Epidermal melanocyte (primary cell): ENCODE measurements at regions not wholly inside any gene's neighbourhood (a gene's known extent, or its start where the extent isn't known, plus 50 kb on each side); places are given as distances from the start of the nearest gene placed in this dataset.
A peak's percentile ranks its signal among the peaks of the same experiment; 100 is the strongest.
"Not testable (repeated sequence)": the region's sequence is repeated elsewhere in the genome, so short reads cannot be mapped to it uniquely, and the experiment has no call there.

Source experiments
- DNase-seq: peaks from one replicate; pipeline ENCODE4 v3.0.0; 2011; ENCODE audit warnings: low spot score; ENCODE audit not compliant: insufficient read length

DNA sequence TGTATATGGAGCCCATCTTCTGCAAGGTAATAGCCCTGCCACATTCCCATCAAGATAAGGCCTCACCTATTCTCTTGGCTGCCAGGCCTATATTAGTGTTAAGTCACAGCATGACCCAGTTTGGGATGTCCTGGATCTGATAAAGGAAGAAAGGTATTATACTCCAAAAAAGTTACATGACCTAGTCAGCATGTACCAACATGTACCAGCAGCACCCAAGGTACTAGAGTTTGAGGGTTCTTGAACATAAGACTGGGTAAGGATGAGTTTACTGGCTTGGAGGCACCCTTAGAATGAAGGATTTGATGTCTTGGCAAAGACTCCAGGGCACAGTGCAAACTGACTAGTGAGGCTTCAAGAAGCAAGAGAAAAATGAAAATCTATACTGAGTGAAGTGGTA, 232.5 kb downstream of the SQOR start:
- no peak for DNase-seq

- DNase-seq, result no peak
Measured at GRCh38 chr15:45868109-45868691, 233.4 kb downstream of the SQOR start.

DNA sequence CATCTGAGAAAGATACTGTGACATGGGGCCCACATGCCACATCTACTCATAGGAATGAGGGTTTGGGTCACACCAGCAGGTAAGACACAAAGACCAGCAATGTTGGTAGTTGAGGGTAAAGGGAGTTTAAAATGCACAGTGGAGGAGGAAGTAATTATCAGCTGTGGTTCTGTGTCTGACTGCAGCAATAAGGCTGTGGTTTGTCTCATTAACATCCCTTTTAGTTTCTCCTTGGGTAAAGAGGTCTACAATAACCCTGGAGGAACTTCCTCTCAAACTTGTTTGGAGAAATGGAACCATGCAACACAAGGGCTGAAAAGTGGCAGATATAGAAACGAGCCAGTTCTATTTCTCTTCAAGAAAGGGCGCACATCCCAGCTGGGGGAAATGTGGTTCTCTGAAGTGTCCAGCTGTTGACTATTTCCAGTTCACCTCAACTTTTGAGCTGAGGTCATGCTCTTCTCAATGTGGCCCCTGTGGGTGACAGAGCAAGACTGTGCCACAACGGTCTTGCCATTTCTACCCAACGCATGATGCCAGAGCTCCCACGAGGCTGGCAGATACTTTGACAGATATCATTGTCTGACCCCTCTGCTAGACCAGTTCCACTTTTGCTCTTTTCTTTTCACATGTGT, 234.3 kb downstream of the SQOR start:
- no peak for DNase-seq

DNA sequence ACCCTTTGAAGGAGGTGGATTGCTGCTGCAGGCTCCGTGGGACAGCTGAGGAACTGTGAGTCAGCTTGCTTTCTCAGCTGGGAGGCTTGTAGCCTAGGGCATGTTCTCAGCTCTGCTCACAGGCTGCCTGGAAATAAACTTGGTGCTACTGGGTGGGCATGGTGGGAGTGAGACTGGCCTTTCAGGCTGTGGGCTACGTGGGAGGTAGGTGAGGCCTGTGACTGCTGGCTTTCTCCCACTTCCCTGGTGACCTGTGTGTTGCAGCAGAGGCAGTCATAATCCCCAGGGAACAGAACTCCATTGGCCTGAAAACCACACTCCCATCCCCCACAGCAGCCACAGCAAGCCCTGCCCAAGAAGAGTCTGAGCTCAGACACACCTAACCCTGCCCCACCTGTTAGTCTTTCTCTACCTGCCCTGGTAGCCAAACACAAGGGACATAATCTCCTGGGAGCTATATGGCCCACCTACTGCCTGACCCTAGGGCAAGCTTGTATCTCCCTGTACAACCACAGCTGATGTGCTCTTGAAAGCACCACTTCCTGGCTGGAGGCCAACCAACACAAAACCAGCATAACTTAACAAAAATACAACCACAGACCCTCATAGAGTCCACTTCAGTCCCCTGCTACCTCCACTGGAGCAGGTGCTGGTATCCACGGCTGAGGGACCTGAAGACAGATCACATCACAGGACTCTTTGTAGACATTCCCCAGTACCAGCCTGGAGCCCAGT, 236.5 kb downstream of the SQOR start:
- DNase-seq, result no peak

DNA sequence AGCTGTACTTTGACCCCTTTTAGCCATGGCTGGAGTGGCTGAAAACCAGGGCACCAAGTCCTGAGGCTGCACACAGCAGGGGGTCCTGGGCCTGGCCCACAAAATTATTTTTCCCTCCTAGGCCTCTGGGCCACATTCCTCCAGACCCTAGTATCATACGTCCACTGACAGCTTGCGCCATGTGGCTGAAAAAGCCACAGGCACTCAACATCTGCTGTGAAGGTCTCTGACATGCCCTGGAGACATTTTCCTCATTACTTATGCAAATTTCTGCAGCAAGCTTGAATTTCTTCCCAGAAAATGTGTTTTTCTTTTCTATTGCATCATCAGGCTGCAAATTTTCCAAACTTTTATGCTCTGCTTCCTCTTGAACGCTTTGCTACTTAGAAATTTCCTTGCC, 239.0 kb downstream of the SQOR start:
- DNase-seq, result no peak

DNA sequence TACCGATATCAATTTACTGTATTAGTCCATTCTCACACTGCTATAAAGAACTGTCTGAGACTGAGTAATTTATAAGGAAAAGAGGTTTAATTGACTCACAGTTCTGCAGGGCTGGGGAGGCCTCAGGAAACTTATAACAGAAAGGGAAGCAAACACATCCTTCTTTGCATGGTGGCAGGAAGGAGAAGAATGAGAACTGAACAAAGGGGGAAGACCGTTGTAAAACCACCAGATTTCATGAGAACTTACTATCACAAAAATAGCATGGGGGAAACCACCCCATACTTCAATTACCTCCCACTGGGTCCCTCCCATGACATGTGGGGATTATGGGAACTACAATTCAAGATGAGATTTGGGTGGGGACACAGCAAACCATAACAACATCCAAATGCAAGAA, 239.7 kb downstream of the SQOR start:
- not testable (repeated sequence) for DNase-seq

DNA sequence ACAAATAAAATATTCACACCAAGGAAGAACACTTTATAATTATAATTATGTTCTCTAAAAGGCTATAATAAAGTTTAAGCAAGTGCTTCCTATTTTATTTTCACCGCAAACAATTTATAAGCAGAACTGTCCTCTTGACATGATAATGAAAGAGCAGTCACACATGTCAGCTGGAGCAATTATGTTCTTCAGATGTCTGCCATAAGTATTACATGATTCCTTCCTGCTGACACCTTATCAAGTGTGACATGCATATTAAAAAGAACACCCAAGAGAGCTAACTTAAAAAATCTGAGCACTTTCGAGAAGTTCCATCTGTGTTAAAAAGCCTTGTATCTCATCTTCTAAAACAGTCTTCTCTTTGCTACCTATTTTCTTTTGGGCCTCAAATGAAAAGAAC, 249.5 kb downstream of the SQOR start:
- DNase-seq, result no peak

DNA sequence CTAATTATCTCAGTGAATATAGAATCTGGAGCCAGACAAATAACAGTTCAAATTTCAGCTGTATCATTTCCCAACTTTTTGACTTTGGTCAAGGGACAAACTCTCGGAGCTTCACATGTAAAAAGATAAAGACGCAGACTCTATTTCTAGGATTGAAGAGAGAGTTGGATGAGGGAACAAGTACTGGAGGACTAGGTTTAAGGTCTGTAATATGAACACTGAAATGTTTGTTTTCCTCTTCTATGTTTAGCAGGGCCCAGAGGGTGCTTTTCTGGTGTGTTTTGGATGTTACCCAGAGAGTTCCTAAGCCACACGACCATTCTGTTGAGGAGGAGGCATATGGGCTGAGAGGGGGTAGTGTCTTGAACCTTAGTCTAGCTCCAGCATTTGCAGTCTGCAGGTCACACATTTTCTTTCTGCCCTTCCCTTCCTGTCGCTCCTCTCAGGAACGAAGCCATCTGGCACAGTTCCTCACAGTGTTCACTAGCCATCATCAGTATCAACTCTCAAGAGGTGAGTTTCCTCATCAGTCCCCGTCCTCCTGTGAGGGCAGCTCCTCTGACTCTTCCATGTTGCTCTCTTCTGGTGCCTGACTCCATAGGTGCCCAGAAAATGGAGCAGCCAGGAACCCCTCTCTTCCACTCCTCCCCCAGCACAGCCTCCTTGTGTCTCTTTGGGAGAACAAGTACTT, 250.1 kb downstream of the SQOR start:
- no peak for DNase-seq

GRCh38 chr15:45885801-45886200, 251.0 kb downstream of the SQOR start:
- DNase-seq, result no peak

DNA sequence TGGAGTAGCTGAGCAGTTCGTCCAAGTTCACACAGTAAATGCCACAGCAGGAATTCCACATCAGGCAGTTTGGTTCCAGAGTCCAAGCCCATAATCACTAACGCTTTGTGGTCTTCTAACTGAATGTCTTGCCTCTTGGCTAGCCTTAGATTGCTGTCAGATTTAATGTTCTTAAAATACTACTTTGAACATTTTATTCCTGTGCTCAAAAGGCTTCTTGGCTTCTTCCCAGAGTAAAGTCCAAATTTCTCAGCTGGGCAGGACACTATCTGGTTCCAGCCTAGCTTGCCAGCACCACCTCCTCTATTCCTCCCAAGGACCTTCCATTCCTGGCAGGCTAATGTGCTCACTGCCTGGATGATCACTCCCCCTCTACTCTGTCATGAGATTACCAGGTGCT, 256.9 kb downstream of the SQOR start:
- peak; percentile 55 for DNase-seq

DNA sequence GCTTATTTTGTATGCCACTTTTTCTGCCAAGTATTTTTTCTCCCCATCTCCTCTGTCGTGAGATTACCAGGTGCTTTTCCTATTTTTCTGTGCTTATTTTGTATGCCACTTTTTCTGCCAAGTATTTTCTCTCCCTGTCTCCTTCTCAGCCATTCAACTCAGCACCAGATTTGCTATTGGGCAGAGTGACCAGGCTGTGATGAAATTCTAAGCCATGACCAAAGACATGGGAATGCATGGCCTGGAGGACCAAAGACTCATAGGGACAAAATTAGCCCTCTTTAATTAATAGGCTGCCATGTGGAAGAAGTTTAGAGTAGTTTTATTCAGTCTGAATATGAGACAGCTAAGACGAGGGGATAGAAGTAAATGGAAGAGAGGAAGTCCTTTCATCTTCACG, 257.4 kb downstream of the SQOR start:
- peak; percentile 46 for DNase-seq

- DNase-seq, result no peak
Measured at GRCh38 chr15:45903283-45903682, 268.5 kb downstream of the SQOR start.

- no peak for DNase-seq
Measured at GRCh38 chr15:45904019-45904418, 269.2 kb downstream of the SQOR start.

DNA sequence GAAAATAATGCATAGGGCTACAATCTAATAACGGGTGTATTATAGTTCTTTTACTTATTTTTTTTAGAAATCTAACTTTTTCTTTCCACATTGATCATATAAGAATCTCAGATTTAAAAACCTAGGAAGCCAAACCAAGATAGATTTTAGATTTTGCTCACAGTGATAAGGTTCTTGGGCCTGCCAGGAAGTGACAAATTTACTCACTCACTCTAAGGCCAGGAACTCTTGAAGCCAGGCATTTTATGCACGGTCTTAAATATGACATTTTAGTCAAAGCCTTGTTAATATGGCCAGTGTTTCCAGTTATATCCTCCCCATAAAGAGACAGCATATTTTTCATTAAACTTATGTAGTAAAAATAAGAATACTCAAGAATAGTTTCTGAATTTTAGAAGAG, 271.4 kb downstream of the SQOR start:
- no peak for DNase-seq

GRCh38 chr15:45910671-45911070, 275.8 kb downstream of the SQOR start:
- DNase-seq, result no peak

GRCh38 chr15:45913451-45913850, 278.6 kb downstream of the SQOR start:
- DNase-seq, result no peak

- no peak for DNase-seq
Measured at GRCh38 chr15:45914425-45914824, 279.6 kb downstream of the SQOR start.

GRCh38 chr15:45918839-45919238, 284.0 kb downstream of the SQOR start:
- DNase-seq, result no peak

DNA sequence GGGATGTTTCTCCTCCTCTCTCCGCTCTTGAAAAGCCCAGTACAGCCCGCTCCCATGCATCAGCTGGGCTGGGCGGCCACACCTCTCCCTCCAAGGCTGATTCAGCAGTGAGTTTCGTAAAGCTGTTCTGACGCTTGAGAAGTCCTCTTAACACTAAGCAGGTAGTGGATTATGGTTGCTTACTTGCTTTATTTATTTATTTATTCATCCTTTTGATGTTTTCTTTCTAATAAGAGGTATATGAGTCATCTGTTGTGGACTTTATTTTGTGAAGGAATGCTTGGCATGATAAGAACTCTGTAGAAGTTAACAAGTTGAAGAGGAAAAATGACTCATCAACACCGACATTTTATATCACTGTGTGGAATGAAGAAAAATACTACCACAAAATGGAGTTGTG, 285.0 kb downstream of the SQOR start:
- no peak for DNase-seq

DNA sequence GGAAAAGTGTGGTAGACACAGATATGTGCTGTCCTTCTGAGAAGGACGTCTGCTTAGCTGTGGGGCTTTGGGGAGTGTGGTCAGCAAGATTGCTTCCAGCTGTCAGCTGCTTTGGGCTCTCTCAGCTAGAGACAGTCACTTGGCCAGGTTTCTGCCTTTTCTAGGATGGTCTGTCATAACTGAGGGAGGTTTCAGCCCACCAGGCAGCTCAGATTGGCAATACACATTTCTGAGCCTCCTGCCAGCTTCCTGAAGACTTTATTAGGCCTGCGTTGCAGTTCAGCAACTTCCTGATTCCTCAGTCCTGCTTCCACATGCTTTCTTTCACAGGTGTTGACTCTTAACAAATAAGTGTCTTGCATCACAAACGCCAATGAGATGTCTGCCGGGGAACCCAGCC, 286.5 kb downstream of the SQOR start:
- DNase-seq, result no peak

DNA sequence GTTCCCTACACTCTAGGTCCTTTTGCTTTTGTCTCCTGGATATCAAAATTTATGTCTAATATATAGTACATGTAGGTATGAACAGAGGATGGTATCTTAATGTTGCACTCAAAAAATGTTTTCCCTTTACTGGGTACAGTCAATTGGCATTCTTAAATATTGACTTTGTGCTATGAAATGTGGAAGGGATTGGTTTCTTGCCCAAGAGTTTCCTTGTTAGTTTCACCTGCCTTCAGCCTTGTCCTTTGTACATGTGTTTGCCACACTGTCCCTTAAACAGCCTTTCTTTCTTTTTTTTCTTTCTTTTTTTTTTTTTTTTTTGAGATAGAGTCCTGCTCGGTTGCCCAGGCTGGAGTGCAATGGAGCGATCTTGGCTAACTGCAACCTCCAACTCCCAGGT, 287.1 kb downstream of the SQOR start:
- DNase-seq, result no peak

DNA sequence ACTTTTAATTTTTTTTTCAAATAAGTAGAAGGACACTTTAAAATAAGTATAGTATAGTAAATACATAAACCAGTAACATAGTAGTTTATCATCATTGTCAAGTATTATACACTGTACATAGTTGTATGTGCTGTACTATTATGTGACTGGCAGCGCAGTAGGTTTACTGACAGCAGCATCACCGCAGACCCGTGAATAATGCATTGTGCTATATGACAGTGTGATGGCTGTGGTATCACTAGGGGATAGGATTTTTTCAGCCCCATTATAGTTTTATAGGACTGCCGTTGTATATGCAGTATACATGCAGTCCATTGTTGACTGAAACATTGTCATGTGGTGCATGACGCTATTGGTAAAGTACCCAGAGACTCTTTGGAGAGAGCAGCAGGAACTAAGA, 306.5 kb downstream of the SQOR start:
- no peak for DNase-seq
